ENCODE measurements at regions not wholly inside any gene's neighbourhood (a gene's known extent, or its start where the extent isn't known, plus 50 kb on each side); places are given as distances from the start of the nearest gene placed in this dataset.
"Not testable (repeated sequence)": the region's sequence is repeated elsewhere in the genome, so short reads cannot be mapped to it uniquely, and the experiment has no call there.

- DNase-seq: no peak
These were observed 115.1 kb upstream of the SLC38A2 start for GRCh38 chr12:46487567-46488131.

- DNase-seq: no peak
These were observed 114.0 kb upstream of the SLC38A2 start for GRCh38 chr12:46486588-46486987.

- DNase-seq: no peak
These were observed 113.3 kb upstream of the SLC38A2 start for GRCh38 chr12:46485853-46486252.

- DNase-seq: no peak
These were observed 112.0 kb upstream of the SLC38A2 start for GRCh38 chr12:46484396-46485061.

GRCh38 chr12:46483572-46484395 is 111.2 kb upstream of the SLC38A2 start:
- no peak for DNase-seq

- DNase-seq: no peak
These were observed 108.2 kb upstream of the SLC38A2 start for GRCh38 chr12:46480724-46481123.

- DNase-seq: no peak
These were observed 107.7 kb upstream of the SLC38A2 start for GRCh38 chr12:46480316-46480715.

GRCh38 chr12:46478123-46478522 is 105.5 kb upstream of the SLC38A2 start:
- no peak for DNase-seq

- no peak for DNase-seq
These were observed 105.0 kb upstream of the SLC38A2 start for GRCh38 chr12:46477541-46477940.

GRCh38 chr12:46475972-46476645 is 103.5 kb upstream of the SLC38A2 start:
- no peak for DNase-seq

GRCh38 chr12:46474385-46474784 is 101.8 kb upstream of the SLC38A2 start:
- not testable (repeated sequence) for DNase-seq

GRCh38 chr12:46473634-46474329 is 101.2 kb upstream of the SLC38A2 start:
- DNase-seq: no peak

- no peak for DNase-seq
These were observed 100.5 kb upstream of the SLC38A2 start for GRCh38 chr12:46472893-46473633.

- DNase-seq: no peak
These were observed 99.7 kb upstream of the SLC38A2 start for GRCh38 chr12:46472144-46472705.

GRCh38 chr12:46471404-46471803 is 98.8 kb upstream of the SLC38A2 start:
- DNase-seq: no peak

- DNase-seq: no peak
These were observed 98.4 kb upstream of the SLC38A2 start for GRCh38 chr12:46470975-46471374.

GRCh38 chr12:46470036-46470627 is 97.6 kb upstream of the SLC38A2 start:
- no peak for DNase-seq

- no peak for DNase-seq
These were observed 96.2 kb upstream of the SLC38A2 start for GRCh38 chr12:46468813-46469212.

GRCh38 chr12:46468160-46468559 is 95.6 kb upstream of the SLC38A2 start:
- no peak for DNase-seq

- DNase-seq: no peak
These were observed 92.7 kb upstream of the SLC38A2 start for GRCh38 chr12:46465307-46465706.

GRCh38 chr12:46464863-46465262 is 92.3 kb upstream of the SLC38A2 start:
- DNase-seq: no peak
